ENCODE measurements at regions not wholly inside any gene's neighbourhood (a gene's known extent, or its start where the extent isn't known, plus 50 kb on each side); places are given as distances from the start of the nearest gene placed in this dataset.

- TF ChIP-seq CTCF (IDR thresholded peaks at IDR 0.05; ENCODE audit: borderline replicate concordance, extremely low read depth, low read length, poor library complexity, severe bottlenecking) (no peak), EZH2 (IDR thresholded peaks at IDR 0.05; ENCODE audit: borderline replicate concordance, low read depth, low read length, severe bottlenecking) (no peak)
These were observed 240.3 kb upstream of the TRPC7 start for GRCh38 chr5:136605638-136606037.

Measured in DND-41 (cell line).